ENCODE measurements at regions not wholly inside any gene's neighbourhood (a gene's known extent, or its start where the extent isn't known, plus 50 kb on each side); places are given as distances from the start of the nearest gene placed in this dataset.

DNA sequence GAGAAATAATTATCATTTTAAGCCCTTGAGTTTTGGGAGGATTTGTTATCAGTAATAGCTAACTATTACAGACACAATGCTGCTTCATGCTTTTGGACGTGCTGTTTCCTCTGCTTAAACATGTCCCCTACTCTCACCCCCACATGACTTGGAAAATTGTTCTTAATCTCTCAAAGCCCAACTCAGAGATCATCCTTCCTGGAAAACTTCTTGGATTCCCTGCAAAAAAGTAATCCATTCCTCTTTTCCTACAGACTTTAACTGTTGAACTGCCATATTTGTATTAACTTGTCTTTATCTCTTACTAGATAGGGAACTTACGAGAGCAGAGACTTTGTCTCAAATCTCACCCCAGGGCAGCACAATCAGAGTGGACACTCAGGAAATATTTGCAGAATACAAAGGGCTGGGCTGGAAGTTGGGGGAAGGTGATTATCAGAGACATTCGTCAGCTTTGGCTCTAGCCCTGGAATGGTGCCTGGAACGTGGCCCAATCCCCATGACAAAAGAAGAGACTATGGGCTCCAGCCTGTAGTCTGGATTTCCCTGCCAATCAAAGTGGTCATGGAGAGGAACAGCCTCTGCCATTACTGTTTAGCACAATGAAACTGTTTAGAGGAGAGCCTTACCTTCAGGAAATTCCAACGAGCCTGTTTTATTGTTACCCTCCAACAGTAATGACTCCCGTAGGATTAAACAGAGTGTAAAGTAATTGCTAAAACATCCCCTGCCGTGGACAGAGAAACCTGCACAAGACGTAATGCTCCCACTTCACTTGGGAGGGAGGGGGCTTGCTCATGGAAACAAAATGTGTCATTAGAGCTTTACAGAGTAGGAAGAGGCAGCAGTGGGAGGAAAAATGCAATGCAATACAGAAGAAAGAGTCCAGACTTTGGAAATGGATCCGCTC, 140.4 kb upstream of the AUTS2 start:
- Histone ChIP-seq H3K4me1 (ENCODE audit: control insufficient read depth, insufficient read depth, low read length) (peaks cover 4% of the 10 kb centered on the region), H3K27me3 (ENCODE audit: control insufficient read depth, insufficient read depth, low read length) (no peaks in the 10 kb centered on the region), H3K36me3 (ENCODE audit: control insufficient read depth, insufficient read depth, low read length) (no peaks in the 10 kb centered on the region), H3K27ac (ENCODE audit: low read depth, low read length) (peak overlapping the region; percentile 25), H3K9me3 (ENCODE audit: control insufficient read depth, insufficient read depth, low read length) (no peaks in the 10 kb centered on the region), H3K4me3 (ENCODE audit: low read depth, low read length) (no peak overlapping the region)
- WGBS (ENCODE audit: insufficient coverage), result 28% methylated on average over 3 of the region's 9 CpGs
- DNase-seq (ENCODE audit: low read depth in 4 of 6, low spot score in 6 of 6), result peak in 3 of 6 donors; percentile 14 to 91 (median 71)

GRCh38 chr7:69464035-69464434, 134.2 kb upstream of the AUTS2 start:
- no peaks in the 10 kb centered on the region for H3K27me3 ChIP-seq (ENCODE audit: control insufficient read depth, insufficient read depth, low read length)
- no peak overlapping the region for H3K4me3 ChIP-seq (ENCODE audit: low read depth, low read length)
- no peaks in the 10 kb centered on the region for H3K9me3 ChIP-seq (ENCODE audit: control insufficient read depth, insufficient read depth, low read length)
- no peaks in the 10 kb centered on the region for H3K36me3 ChIP-seq (ENCODE audit: control insufficient read depth, insufficient read depth, low read length)
- no peaks in the 10 kb centered on the region for H3K4me1 ChIP-seq (ENCODE audit: control insufficient read depth, insufficient read depth, low read length)
- no peak for DNase-seq (ENCODE audit: low read depth in 4 of 6, low spot score in 6 of 6)
- no CpG with 5 or more reads among the region's 3 CpGs for WGBS (ENCODE audit: insufficient coverage)
- H3K27ac ChIP-seq (ENCODE audit: low read depth, low read length), result no peak overlapping the region

DNA sequence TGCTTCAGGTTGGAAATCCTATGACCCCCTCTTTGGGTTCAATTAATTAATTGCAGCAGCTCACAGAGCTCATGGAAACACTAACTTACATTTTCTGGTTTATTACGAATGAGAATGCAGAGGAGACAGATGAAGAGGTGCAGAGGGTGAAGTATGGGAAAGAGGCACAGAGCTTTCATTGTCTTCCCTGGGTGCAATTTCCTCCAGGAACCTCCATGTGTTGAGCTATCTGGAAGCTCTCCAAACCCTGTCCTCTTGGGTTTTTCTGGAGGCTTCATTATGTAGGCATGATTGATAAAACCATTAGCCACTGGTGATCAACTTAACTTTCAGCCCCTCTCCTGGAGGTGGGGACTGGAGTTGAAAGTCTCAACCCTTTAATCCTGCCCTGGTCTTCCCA, 133.0 kb upstream of the AUTS2 start:
- Histone ChIP-seq H3K4me3 (ENCODE audit: low read depth, low read length) (no peak overlapping the region), H3K27ac (ENCODE audit: low read depth, low read length) (no peak overlapping the region), H3K27me3 (ENCODE audit: control insufficient read depth, insufficient read depth, low read length) (no peaks in the 10 kb centered on the region), H3K4me1 (ENCODE audit: control insufficient read depth, insufficient read depth, low read length) (no peaks in the 10 kb centered on the region), H3K36me3 (ENCODE audit: control insufficient read depth, insufficient read depth, low read length) (no peaks in the 10 kb centered on the region), H3K9me3 (ENCODE audit: control insufficient read depth, insufficient read depth, low read length) (no peaks in the 10 kb centered on the region)
- DNase-seq (ENCODE audit: low read depth in 4 of 6, low spot score in 6 of 6), result peak in 2 of 6 donors; percentile 13 to 39
- WGBS (ENCODE audit: insufficient coverage), result no CpG with 5 or more reads among the region's 1 CpG

- Histone ChIP-seq H3K9me3 (ENCODE audit: control insufficient read depth, insufficient read depth, low read length) (no peaks in the 10 kb centered on the region), H3K4me1 (ENCODE audit: control insufficient read depth, insufficient read depth, low read length) (no peaks in the 10 kb centered on the region), H3K27me3 (ENCODE audit: control insufficient read depth, insufficient read depth, low read length) (no peaks in the 10 kb centered on the region), H3K36me3 (ENCODE audit: control insufficient read depth, insufficient read depth, low read length) (no peaks in the 10 kb centered on the region), H3K4me3 (ENCODE audit: low read depth, low read length) (no peak overlapping the region), H3K27ac (ENCODE audit: low read depth, low read length) (no peak overlapping the region)
- DNase-seq (ENCODE audit: low read depth in 4 of 6, low spot score in 6 of 6), result no peak
- 83% methylated on average over 1 of the region's 1 CpG for WGBS (ENCODE audit: insufficient coverage)
Observed at GRCh38 chr7:69467826-69468225, 130.4 kb upstream of the AUTS2 start.

DNA sequence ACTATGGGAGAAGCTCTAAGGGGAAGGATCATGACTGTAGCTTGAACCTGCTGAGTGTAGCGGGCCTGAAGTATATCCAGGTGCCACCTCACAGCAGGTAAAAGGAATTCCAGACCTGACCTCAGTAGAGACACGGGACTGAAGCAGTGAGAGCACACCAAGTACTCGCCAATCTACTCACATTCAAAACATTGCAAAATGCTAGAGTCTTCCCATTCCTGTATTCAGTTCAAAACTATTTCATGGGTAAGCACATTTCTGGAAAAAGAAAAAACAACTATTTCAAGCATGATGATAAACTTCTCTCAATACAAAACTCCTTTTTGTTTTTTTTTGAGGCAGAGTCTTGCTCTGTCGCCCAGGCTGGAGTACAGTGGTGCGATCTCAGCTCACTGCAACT, 121.9 kb upstream of the AUTS2 start:
- Histone ChIP-seq H3K27me3 (ENCODE audit: control insufficient read depth, insufficient read depth, low read length) (no peaks in the 10 kb centered on the region), H3K36me3 (ENCODE audit: control insufficient read depth, insufficient read depth, low read length) (no peaks in the 10 kb centered on the region), H3K4me1 (ENCODE audit: control insufficient read depth, insufficient read depth, low read length) (no peaks in the 10 kb centered on the region), H3K9me3 (ENCODE audit: control insufficient read depth, insufficient read depth, low read length) (no peaks in the 10 kb centered on the region), H3K4me3 (ENCODE audit: low read depth, low read length) (no peak overlapping the region), H3K27ac (ENCODE audit: low read depth, low read length) (no peak overlapping the region)
- peak in 1 of 6 donors; percentile 8 for DNase-seq (ENCODE audit: low read depth in 4 of 6, low spot score in 6 of 6)
- 91% methylated on average over 4 of the region's 5 CpGs for WGBS (ENCODE audit: insufficient coverage)

DNA sequence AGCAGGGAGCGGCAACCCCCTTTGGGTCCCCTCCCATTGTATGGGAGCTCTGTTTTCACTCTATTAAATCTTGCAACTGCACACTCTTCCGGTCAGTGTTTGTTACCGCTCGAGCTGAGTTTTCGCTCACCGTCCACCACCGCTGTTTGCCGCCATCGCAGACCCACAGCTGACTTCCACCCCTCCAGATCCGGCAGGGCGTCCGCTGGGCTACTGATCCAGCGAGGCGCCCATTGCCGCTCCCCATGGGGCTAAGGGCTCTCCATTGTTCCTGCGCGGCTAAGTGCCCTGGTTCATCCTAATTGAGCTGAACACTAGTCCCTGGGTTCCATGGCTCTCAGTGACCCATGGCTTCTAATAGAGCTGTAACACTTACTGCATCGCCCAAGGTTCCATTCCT, 115.6 kb upstream of the AUTS2 start:
- Histone ChIP-seq H3K4me1 (ENCODE audit: control insufficient read depth, insufficient read depth, low read length) (no peaks in the 10 kb centered on the region), H3K36me3 (ENCODE audit: control insufficient read depth, insufficient read depth, low read length) (no peaks in the 10 kb centered on the region), H3K27ac (ENCODE audit: low read depth, low read length) (no peak overlapping the region), H3K27me3 (ENCODE audit: control insufficient read depth, insufficient read depth, low read length) (no peaks in the 10 kb centered on the region), H3K9me3 (ENCODE audit: control insufficient read depth, insufficient read depth, low read length) (no peaks in the 10 kb centered on the region), H3K4me3 (ENCODE audit: low read depth, low read length) (no peak overlapping the region)
- 95% methylated on average over 18 of the region's 18 CpGs for WGBS (ENCODE audit: insufficient coverage)
- DNase-seq (ENCODE audit: low read depth in 4 of 6, low spot score in 6 of 6), result no peak

GRCh38 chr7:69489533-69489932, 108.7 kb upstream of the AUTS2 start:
- WGBS (ENCODE audit: insufficient coverage), result no CpG with 5 or more reads among the region's 3 CpGs
- DNase-seq (ENCODE audit: low read depth in 4 of 6, low spot score in 6 of 6), result no peak
- H3K36me3 ChIP-seq (ENCODE audit: control insufficient read depth, insufficient read depth, low read length), result no peaks in the 10 kb centered on the region

DNA sequence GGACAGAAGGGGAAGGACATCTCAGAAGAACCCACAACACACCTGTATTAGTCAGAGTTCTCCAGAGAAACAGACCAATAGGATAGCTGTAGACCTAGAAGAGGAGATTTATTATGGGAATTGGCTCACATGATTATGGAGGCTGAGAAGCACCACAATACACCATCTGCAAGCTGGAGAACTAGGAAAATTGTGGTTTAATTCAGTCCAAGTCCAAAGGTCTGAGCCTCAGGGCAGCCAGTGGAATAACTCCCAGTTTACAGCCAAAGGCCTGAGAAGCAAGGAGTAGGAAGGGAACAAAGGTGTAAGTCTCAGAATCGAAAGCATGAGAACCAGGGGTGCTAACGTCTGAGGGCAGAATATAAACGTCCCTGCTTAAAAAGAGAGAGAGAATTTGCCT, 99.6 kb upstream of the AUTS2 start:
- no peaks in the 10 kb centered on the region for H3K36me3 ChIP-seq (ENCODE audit: control insufficient read depth, insufficient read depth, low read length)
- H3K4me3 ChIP-seq (ENCODE audit: low read depth, low read length), result no peak overlapping the region
- DNase-seq (ENCODE audit: low read depth in 4 of 6, low spot score in 6 of 6), result no peak
- no peaks in the 10 kb centered on the region for H3K4me1 ChIP-seq (ENCODE audit: control insufficient read depth, insufficient read depth, low read length)
- H3K27me3 ChIP-seq (ENCODE audit: control insufficient read depth, insufficient read depth, low read length), result peaks cover 3% of the 10 kb centered on the region
- no peak overlapping the region for H3K27ac ChIP-seq (ENCODE audit: low read depth, low read length)
- H3K9me3 ChIP-seq (ENCODE audit: control insufficient read depth, insufficient read depth, low read length), result no peaks in the 10 kb centered on the region
- 100% methylated on average over 1 of the region's 3 CpGs for WGBS (ENCODE audit: insufficient coverage)

More at GRCh38 chr7:69489533-69489932, 108.7 kb upstream of the AUTS2 start:
- Histone ChIP-seq H3K4me3 (ENCODE audit: low read depth, low read length) (no peak overlapping the region), H3K27ac (ENCODE audit: low read depth, low read length) (no peak overlapping the region), H3K4me1 (ENCODE audit: control insufficient read depth, insufficient read depth, low read length) (no peaks in the 10 kb centered on the region), H3K27me3 (ENCODE audit: control insufficient read depth, insufficient read depth, low read length) (no peaks in the 10 kb centered on the region), H3K9me3 (ENCODE audit: control insufficient read depth, insufficient read depth, low read length) (no peaks in the 10 kb centered on the region)

- Histone ChIP-seq H3K36me3 (ENCODE audit: control insufficient read depth, insufficient read depth, low read length) (no peaks in the 10 kb centered on the region), H3K27me3 (ENCODE audit: control insufficient read depth, insufficient read depth, low read length) (peaks cover 3% of the 10 kb centered on the region), H3K4me3 (ENCODE audit: low read depth, low read length) (no peak overlapping the region), H3K9me3 (ENCODE audit: control insufficient read depth, insufficient read depth, low read length) (no peaks in the 10 kb centered on the region), H3K27ac (ENCODE audit: low read depth, low read length) (no peak overlapping the region), H3K4me1 (ENCODE audit: control insufficient read depth, insufficient read depth, low read length) (no peaks in the 10 kb centered on the region)
- DNase-seq (ENCODE audit: low read depth in 4 of 6, low spot score in 6 of 6), result peak in 2 of 6 donors; percentile 38 to 72
- WGBS (ENCODE audit: insufficient coverage), result 100% methylated on average over 1 of the region's 3 CpGs
Observed at GRCh38 chr7:69502358-69502757, 95.9 kb upstream of the AUTS2 start.

Measured in spinal cord (tissue), 9 donors.